Keratinocyte (primary cell): ENCODE measurements at regions not wholly inside any gene's neighbourhood (a gene's known extent, or its start where the extent isn't known, plus 50 kb on each side); places are given as distances from the start of the nearest gene placed in this dataset.

ENCODE experiments used
- DNase-seq: peaks from one replicate; pipeline ENCODE4 v3.0.0-alpha.2; 2011; ENCODE audit warnings: low read depth, missing footprints, low spot score
- FAIRE-seq: peaks from 2 replicates; lab custom pipeline; 2011; peaks lifted over from hg19 to GRCh38; lab: Jason Lieb, UNC
- H2AFZ ChIP-seq: 2 replicates; pipeline ENCODE4 v1.6.0; 2012; ENCODE audit warnings: low read length, control low read depth, inconsistent platforms; ENCODE audit not compliant: control insufficient read depth
- H3K27ac ChIP-seq: 2 replicates; pipeline ENCODE4 v1.5.1; 2011; ENCODE audit warnings: low read length; ENCODE audit not compliant: control insufficient read depth, insufficient read depth
- H3K27me3 ChIP-seq: 3 replicates; pipeline ENCODE4 v1.6.0; 2011; ENCODE audit warnings: low read length; ENCODE audit not compliant: control insufficient read depth, insufficient read depth; ENCODE audit errors: extremely low read depth
- H3K36me3 ChIP-seq, 2 experiments: 2 replicates in 1 of 2; 3 replicates in 1 of 2; pipeline ENCODE4 v1.5.1; 2011; ENCODE audit warnings: low read length in 2 of 2, mild to moderate bottlenecking in 1 of 2; ENCODE audit not compliant: control insufficient read depth in 2 of 2, insufficient read depth in 2 of 2; ENCODE audit errors: extremely low read depth in 1 of 2
- H3K4me1 ChIP-seq: 3 replicates; pipeline ENCODE4 v1.5.1; 2011; ENCODE audit warnings: low read length; ENCODE audit not compliant: control insufficient read depth, insufficient read depth; ENCODE audit errors: extremely low read depth
- H3K4me2 ChIP-seq: 3 replicates; pipeline ENCODE4 v1.6.0; 2011; ENCODE audit warnings: low read depth, low read length; ENCODE audit not compliant: control insufficient read depth, insufficient read depth; ENCODE audit errors: extremely low read depth
- H3K4me3 ChIP-seq, 3 experiments: fragments of 200-600 bp in 1 of 3; sonication (generic) in 1 of 3; 2 replicates in 2 of 3; 3 replicates in 1 of 3; pipeline ENCODE4 v1.5.1; 2011 to 2016; ENCODE audit warnings: low read length in 3 of 3, mild to moderate bottlenecking in 3 of 3, control low read depth in 2 of 3, inconsistent platforms in 1 of 3, low read depth in 1 of 3, mixed read lengths in 1 of 3, mixed run types in 1 of 3, moderate library complexity in 1 of 3; ENCODE audit not compliant: control insufficient read depth in 2 of 3, insufficient read depth in 2 of 3; ENCODE audit errors: extremely low read depth in 1 of 3
- H3K79me2 ChIP-seq: 2 replicates; pipeline ENCODE4 v1.6.0; 2012; ENCODE audit warnings: low read length; ENCODE audit not compliant: control insufficient read depth, insufficient read depth
- H3K9ac ChIP-seq: 3 replicates; pipeline ENCODE4 v1.6.0; 2011; ENCODE audit warnings: low read length; ENCODE audit not compliant: control insufficient read depth, insufficient read depth; ENCODE audit errors: extremely low read depth
- H3K9me1 ChIP-seq: 3 replicates; pipeline ENCODE4 v1.6.0; 2011; ENCODE audit warnings: low read length; ENCODE audit not compliant: control insufficient read depth, insufficient read depth; ENCODE audit errors: extremely low read depth
- H3K9me3 ChIP-seq: 2 replicates; pipeline ENCODE4 v1.5.1; 2012; ENCODE audit warnings: low read depth, low read length; ENCODE audit not compliant: control insufficient read depth
- H4K20me1 ChIP-seq: 3 replicates; pipeline ENCODE4 v1.6.0; 2011; ENCODE audit warnings: low read length; ENCODE audit not compliant: control insufficient read depth, insufficient read depth; ENCODE audit errors: extremely low read depth
- CTCF ChIP-seq, 3 experiments: IDR thresholded peaks in 1 of 3; conservative IDR thresholded peaks in 1 of 3; optimal IDR thresholded peaks in 1 of 3; 2 replicates in 2 of 3; 3 replicates in 1 of 3; pipeline versions ENCODE3 to v1.5.1; 2011; ENCODE audit warnings: low read length in 3 of 3, mild to moderate bottlenecking in 3 of 3, moderate library complexity in 2 of 3, control low read depth in 1 of 3, inconsistent platforms in 1 of 3; ENCODE audit not compliant: insufficient read depth in 2 of 3; ENCODE audit errors: extremely low read depth in 1 of 3
- EZH2 ChIP-seq: IDR thresholded peaks from one replicate; pipeline ENCODE4 v1.6.1; 2012; ENCODE audit warnings: inconsistent platforms, mild to moderate bottlenecking, low read length, moderate library complexity
- dilution Hi-C: fragments of 300-500 bp; cut with MboI; formaldehyde crosslinking; loops from one replicate; pipeline ENCODE4 v1.7.0; 2020; ENCODE audit warnings: low sequenced_read_pairs; ENCODE audit not compliant: extremely low pct_ligation_motif_present

- TF ChIP-seq CTCF (optimal IDR thresholded peaks at IDR 0.05 in 1 of 3, IDR thresholded peaks at IDR 0.05 in 1 of 3, conservative IDR thresholded peaks at IDR 0.05 in 1 of 3; ENCODE audit: extremely low read depth in 1 of 3, insufficient read depth in 2 of 3, low read length in 3 of 3) (no peak), EZH2 (no peak)
- H3K9me3 ChIP-seq, result no peaks in the 10 kb centered on the region
- no peak overlapping the region for H3K4me3 ChIP-seq
- H3K9me1 ChIP-seq, result no peaks in the 10 kb centered on the region
- H3K9ac ChIP-seq, result no peak overlapping the region
- H2AFZ ChIP-seq, result peak overlapping the region; percentile 81
- H3K27ac ChIP-seq, result peak overlapping the region; percentile 42
- H3K27me3 ChIP-seq, result no peaks in the 10 kb centered on the region
- dilution Hi-C loops, result no loop called here
- peaks cover 20% of the 10 kb centered on the region for H3K4me1 ChIP-seq
- H3K36me3 ChIP-seq, result no peaks in the 10 kb centered on the region
- DNase-seq (peak; percentile 73), FAIRE-seq (peak; percentile 99)
- H3K79me2 ChIP-seq, result no peaks in the 10 kb centered on the region
- H4K20me1 ChIP-seq, result no peaks in the 10 kb centered on the region
- H3K4me2 ChIP-seq, result peak overlapping the region; percentile 12
These were observed 850.0 kb downstream of the DHX35 start for GRCh38 chr20:39812116-39812515.

GRCh38 chr20:39810309-39810708, 848.2 kb downstream of the DHX35 start:
- H3K27ac ChIP-seq, result no peak overlapping the region
- H3K4me3 ChIP-seq, result no peak overlapping the region
- no peak overlapping the region for H3K4me2 ChIP-seq
- peaks cover 20% of the 10 kb centered on the region for H3K4me1 ChIP-seq
- no peak overlapping the region for H3K9ac ChIP-seq
- no peaks in the 10 kb centered on the region for H4K20me1 ChIP-seq
- no peaks in the 10 kb centered on the region for H3K27me3 ChIP-seq
- no peaks in the 10 kb centered on the region for H3K9me1 ChIP-seq
- no peak for TF ChIP-seq EZH2
- no peaks in the 10 kb centered on the region for H3K9me3 ChIP-seq
- H2AFZ ChIP-seq, result no peak overlapping the region
- no peaks in the 10 kb centered on the region for H3K79me2 ChIP-seq
- DNase-seq (no peak), FAIRE-seq (peak; percentile 70)
- no peaks in the 10 kb centered on the region for H3K36me3 ChIP-seq
- dilution Hi-C loops, result no loop called here

DNA sequence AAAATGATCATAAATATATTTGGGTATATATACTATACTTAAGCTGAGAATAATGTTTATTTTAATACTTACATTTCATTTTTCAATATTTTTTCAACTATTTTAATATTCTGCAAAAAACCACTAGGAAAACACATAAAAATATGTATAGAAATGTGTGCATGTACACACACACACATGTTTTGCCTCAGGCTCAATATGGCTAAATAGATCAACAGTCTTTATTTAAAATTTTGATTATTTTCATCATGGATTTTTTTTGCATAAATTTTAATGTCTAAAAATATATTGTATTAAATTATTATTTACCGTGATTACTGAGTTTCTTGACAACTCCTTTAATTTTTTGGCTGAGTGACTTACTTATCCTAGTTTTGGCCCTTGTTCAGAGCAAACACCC, 846.5 kb downstream of the DHX35 start:
- Histone ChIP-seq H4K20me1 (no peaks in the 10 kb centered on the region), H3K27me3 (no peaks in the 10 kb centered on the region), H2AFZ (no peak overlapping the region), H3K4me1 (peaks cover 20% of the 10 kb centered on the region), H3K79me2 (no peaks in the 10 kb centered on the region), H3K27ac (no peak overlapping the region), H3K4me3 (no peak overlapping the region), H3K36me3 (no peaks in the 10 kb centered on the region), H3K9ac (no peak overlapping the region), H3K9me1 (no peaks in the 10 kb centered on the region), H3K9me3 (no peaks in the 10 kb centered on the region), H3K4me2 (no peak overlapping the region)
- FAIRE-seq (no peak), DNase-seq (no peak)
- TF ChIP-seq EZH2 (no peak), CTCF (optimal IDR thresholded peaks at IDR 0.05 in 1 of 3, IDR thresholded peaks at IDR 0.05 in 1 of 3, conservative IDR thresholded peaks at IDR 0.05 in 1 of 3; ENCODE audit: extremely low read depth in 1 of 3, insufficient read depth in 2 of 3, low read length in 3 of 3) (no peak)
- dilution Hi-C loops, result no loop called here
